ENCODE measurements at regions not wholly inside any gene's neighbourhood (a gene's known extent, or its start where the extent isn't known, plus 50 kb on each side); places are given as distances from the start of the nearest gene placed in this dataset.

DNA sequence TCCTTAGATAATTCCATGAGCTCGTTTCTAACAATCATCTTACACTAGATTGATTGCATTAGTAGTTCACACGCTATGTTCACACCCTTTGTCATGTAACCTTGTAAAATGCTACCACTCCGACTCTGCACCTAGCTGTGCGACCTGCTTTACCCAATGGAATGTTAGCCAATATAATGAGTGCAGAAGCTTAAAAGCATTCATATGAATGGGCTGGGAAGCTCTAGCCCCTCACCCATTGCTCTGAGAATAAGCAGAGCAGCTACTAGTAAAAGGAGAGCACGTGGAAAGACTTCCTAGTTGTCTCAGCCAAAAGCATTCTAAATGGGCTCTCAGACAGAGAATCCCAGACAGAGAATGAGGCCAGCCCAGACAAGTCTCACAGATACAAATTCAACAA is 410.6 kb upstream of the UBE2E2 start:
- TF ChIP-seq CTCF (IDR thresholded peaks at IDR 0.05), result no peak
- ATAC-seq (ENCODE audit: insufficient number of reproducible peaks, low FRiP score, low read depth) (no peak), DNase-seq (ENCODE audit: low spot score) (no peak)
- Histone ChIP-seq H3K27me3 (replicated peaks; ENCODE audit: insufficient read depth) (no peaks in the 10 kb centered on the region), H3K4me1 (ENCODE audit: control insufficient read depth in 1 of 2, low read depth in 2 of 2) (no peaks in the 10 kb centered on the region), H3K4me3 (no peak overlapping the region), H3K36me3 (no peaks in the 10 kb centered on the region), H3K9me3 (no peaks in the 10 kb centered on the region), H3K27ac (no peak overlapping the region)

DNA sequence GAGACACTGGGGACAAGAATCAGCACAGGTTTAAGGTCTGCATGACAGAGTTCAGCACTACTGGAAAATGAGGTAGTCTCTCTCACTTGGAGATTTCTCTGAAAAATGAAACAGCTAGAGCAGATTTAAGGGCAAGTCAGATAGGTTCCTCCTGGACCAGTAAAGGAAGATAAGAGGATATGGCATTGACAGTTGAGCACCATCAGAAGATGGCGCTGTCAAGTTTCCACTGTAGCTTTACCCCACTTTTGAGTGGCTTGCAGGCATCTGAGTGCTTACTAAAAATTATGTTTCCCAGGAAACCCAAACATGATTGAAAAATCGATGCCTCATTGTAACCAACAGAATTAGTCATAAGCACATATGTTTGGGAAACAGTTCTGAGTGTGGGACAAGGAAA is 407.2 kb upstream of the UBE2E2 start:
- Histone ChIP-seq H3K4me3 (no peak overlapping the region), H3K9me3 (no peaks in the 10 kb centered on the region), H3K27ac (no peak overlapping the region), H3K27me3 (replicated peaks; ENCODE audit: insufficient read depth) (no peaks in the 10 kb centered on the region), H3K4me1 (ENCODE audit: control insufficient read depth in 1 of 2, low read depth in 2 of 2) (no peaks in the 10 kb centered on the region), H3K36me3 (no peaks in the 10 kb centered on the region)
- DNase-seq (ENCODE audit: low spot score), result no peak
- ATAC-seq (ENCODE audit: insufficient number of reproducible peaks, low FRiP score, low read depth), result no peak
- no peak for TF ChIP-seq CTCF (IDR thresholded peaks at IDR 0.05)

DNA sequence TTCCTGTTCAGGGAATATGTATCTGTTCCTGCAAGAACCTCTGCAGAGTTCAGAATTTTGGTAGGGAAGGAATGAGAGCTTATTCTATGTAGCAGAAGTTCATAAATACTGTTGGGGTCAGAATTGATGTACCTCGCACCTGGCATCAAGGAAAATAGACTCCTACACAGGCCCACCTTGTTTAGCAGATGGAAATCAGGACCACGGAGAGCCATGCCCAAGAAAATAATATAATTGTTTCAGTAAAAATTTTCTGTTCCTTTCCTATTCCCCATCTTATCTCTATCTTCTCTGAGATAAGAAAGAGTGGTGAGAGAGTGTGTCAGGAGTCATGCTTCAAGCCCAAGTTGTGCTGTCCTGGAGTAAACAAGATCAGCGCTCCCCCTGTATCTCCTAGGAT is 404.7 kb upstream of the UBE2E2 start:
- no peak overlapping the region for H3K27ac ChIP-seq
- no peak overlapping the region for H3K4me3 ChIP-seq
- no peaks in the 10 kb centered on the region for H3K36me3 ChIP-seq
- DNase-seq (ENCODE audit: low spot score) (no peak), ATAC-seq (ENCODE audit: insufficient number of reproducible peaks, low FRiP score, low read depth) (no peak)
- no peaks in the 10 kb centered on the region for H3K9me3 ChIP-seq
- no peaks in the 10 kb centered on the region for H3K4me1 ChIP-seq (ENCODE audit: control insufficient read depth in 1 of 2, low read depth in 2 of 2)
- no peaks in the 10 kb centered on the region for H3K27me3 ChIP-seq (replicated peaks; ENCODE audit: insufficient read depth)
- no peak for TF ChIP-seq CTCF (IDR thresholded peaks at IDR 0.05)

- H3K27me3 ChIP-seq (replicated peaks; ENCODE audit: insufficient read depth), result no peaks in the 10 kb centered on the region
- H3K4me1 ChIP-seq (ENCODE audit: control insufficient read depth in 1 of 2, low read depth in 2 of 2), result no peaks in the 10 kb centered on the region
- no peak for DNase-seq (ENCODE audit: low spot score)
- no peak for ATAC-seq (ENCODE audit: insufficient number of reproducible peaks, low FRiP score, low read depth)
- H3K4me3 ChIP-seq, result no peak overlapping the region
- no peaks in the 10 kb centered on the region for H3K9me3 ChIP-seq
- H3K27ac ChIP-seq, result no peak overlapping the region
- H3K36me3 ChIP-seq, result no peaks in the 10 kb centered on the region
- TF ChIP-seq CTCF (IDR thresholded peaks at IDR 0.05), result no peak
Measured at GRCh38 chr3:22819209-22819608, 383.9 kb upstream of the UBE2E2 start.

GRCh38 chr3:22835041-22835440 is 368.1 kb upstream of the UBE2E2 start:
- no peak overlapping the region for H3K27ac ChIP-seq
- H3K4me1 ChIP-seq (ENCODE audit: control insufficient read depth in 1 of 2, low read depth in 2 of 2), result no peaks in the 10 kb centered on the region
- H3K27me3 ChIP-seq (replicated peaks; ENCODE audit: insufficient read depth), result no peaks in the 10 kb centered on the region
- ATAC-seq (ENCODE audit: insufficient number of reproducible peaks, low FRiP score, low read depth) (no peak), DNase-seq (ENCODE audit: low spot score) (no peak)
- TF ChIP-seq CTCF (IDR thresholded peaks at IDR 0.05), result no peak
- H3K9me3 ChIP-seq, result no peaks in the 10 kb centered on the region
- no peaks in the 10 kb centered on the region for H3K36me3 ChIP-seq
- no peak overlapping the region for H3K4me3 ChIP-seq

Data from thoracic aorta (tissue), 2 donors.